Large intestine (tissue), 3 donors: ENCODE measurements at regions not wholly inside any gene's neighbourhood (a gene's known extent, or its start where the extent isn't known, plus 50 kb on each side); places are given as distances from the start of the nearest gene placed in this dataset.

Experiments used
- DNase-seq, 2 donors: peaks; one replicate each; pipeline versions ENCODE4 v3.0.0 to v3.0.0-alpha.2; 2013
- H3K27ac ChIP-seq: one replicate; pipeline ENCODE4 v1.5.1; 2013; ENCODE audit warnings: low read length
- H3K27me3 ChIP-seq: 2 replicates; pipeline ENCODE4 v1.6.1; 2013; ENCODE audit warnings: low read length; ENCODE audit not compliant: control insufficient read depth, insufficient read depth
- H3K36me3 ChIP-seq: 2 replicates; pipeline ENCODE4 v1.6.1; 2013; ENCODE audit warnings: low read length; ENCODE audit not compliant: control insufficient read depth, insufficient read depth
- H3K4me1 ChIP-seq: one replicate; pipeline ENCODE4 v1.6.1; 2013; ENCODE audit warnings: low read length; ENCODE audit not compliant: control insufficient read depth, insufficient read depth
- H3K4me3 ChIP-seq: one replicate; pipeline ENCODE4 v1.5.1; 2013; ENCODE audit warnings: low read length
- H3K9me3 ChIP-seq: one replicate; pipeline ENCODE4 v1.6.1; 2013; ENCODE audit warnings: mild to moderate bottlenecking, low read depth, low read length, moderate library complexity; ENCODE audit not compliant: control insufficient read depth
- WGBS: methylation state at CpG from one replicate; pipeline ENCODE4 v1.1.5; 2013; ENCODE audit warnings: low lambda C conversion rate; ENCODE audit not compliant: insufficient coverage; 5-methylcytosine and 5-hydroxymethylcytosine counted together

- Histone ChIP-seq H3K4me1 (peaks cover 2% of the 10 kb centered on the region), H3K9me3 (no peaks in the 10 kb centered on the region), H3K27me3 (no peaks in the 10 kb centered on the region), H3K36me3 (no peaks in the 10 kb centered on the region), H3K27ac (no peak overlapping the region), H3K4me3 (no peak overlapping the region)
- no peak for DNase-seq
- WGBS, result no CpG with 5 or more reads among the region's 1 CpG
Observed at GRCh38 chr3:67901681-67902080, 247.3 kb upstream of the SUCLG2 start.

GRCh38 chr3:67898916-67899315 lies 244.5 kb upstream of the SUCLG2 start:
- Histone ChIP-seq H3K27ac (no peak overlapping the region), H3K4me3 (no peak overlapping the region), H3K36me3 (no peaks in the 10 kb centered on the region), H3K4me1 (peaks cover 10% of the 10 kb centered on the region), H3K9me3 (no peaks in the 10 kb centered on the region), H3K27me3 (no peaks in the 10 kb centered on the region)
- no peak for DNase-seq
- WGBS, result 80% methylated on average over 1 of the region's 1 CpG

GRCh38 chr3:67897351-67898336 lies 243.2 kb upstream of the SUCLG2 start:
- no peak overlapping the region for H3K4me3 ChIP-seq
- H3K4me1 ChIP-seq, result peaks cover 10% of the 10 kb centered on the region
- H3K36me3 ChIP-seq, result no peaks in the 10 kb centered on the region
- H3K27me3 ChIP-seq, result no peaks in the 10 kb centered on the region
- no peak for DNase-seq
- WGBS, result 73% methylated on average over 3 of the region's 15 CpGs
- H3K27ac ChIP-seq, result no peak overlapping the region
- no peaks in the 10 kb centered on the region for H3K9me3 ChIP-seq

- H3K27ac ChIP-seq, result no peak overlapping the region
- H3K4me1 ChIP-seq, result peaks cover 10% of the 10 kb centered on the region
- DNase-seq, result peak; percentile 37 to 73
- no peaks in the 10 kb centered on the region for H3K27me3 ChIP-seq
- WGBS, result no CpG with 5 or more reads among the region's 1 CpG
- no peaks in the 10 kb centered on the region for H3K9me3 ChIP-seq
- H3K4me3 ChIP-seq, result no peak overlapping the region
- no peaks in the 10 kb centered on the region for H3K36me3 ChIP-seq
Observed at GRCh38 chr3:67896130-67896529, 241.7 kb upstream of the SUCLG2 start.

- no peak overlapping the region for H3K4me3 ChIP-seq
- no peaks in the 10 kb centered on the region for H3K27me3 ChIP-seq
- peaks cover 5% of the 10 kb centered on the region for H3K9me3 ChIP-seq
- DNase-seq, result no peak
- H3K27ac ChIP-seq, result no peak overlapping the region
- no peaks in the 10 kb centered on the region for H3K36me3 ChIP-seq
- H3K4me1 ChIP-seq, result peaks cover 10% of the 10 kb centered on the region
- 100% methylated on average over 1 of the region's 4 CpGs for WGBS
Observed at GRCh38 chr3:67894510-67894909, 240.1 kb upstream of the SUCLG2 start.

- WGBS, result no CpG with 5 or more reads among the region's 1 CpG
- H3K36me3 ChIP-seq, result no peaks in the 10 kb centered on the region
Observed at GRCh38 chr3:67884345-67884744, 229.9 kb upstream of the SUCLG2 start.

GRCh38 chr3:67883766-67884165 lies 229.4 kb upstream of the SUCLG2 start:
- H3K36me3 ChIP-seq, result no peaks in the 10 kb centered on the region
- H3K4me3 ChIP-seq, result no peak overlapping the region
- H3K9me3 ChIP-seq, result no peaks in the 10 kb centered on the region
- no peak for DNase-seq
- no peaks in the 10 kb centered on the region for H3K27me3 ChIP-seq
- no peak overlapping the region for H3K27ac ChIP-seq
- 80% methylated on average over 1 of the region's 2 CpGs for WGBS
- no peaks in the 10 kb centered on the region for H3K4me1 ChIP-seq

More at GRCh38 chr3:67884345-67884744, 229.9 kb upstream of the SUCLG2 start:
- Histone ChIP-seq H3K4me3 (no peak overlapping the region), H3K27me3 (no peaks in the 10 kb centered on the region), H3K9me3 (no peaks in the 10 kb centered on the region), H3K4me1 (no peaks in the 10 kb centered on the region), H3K27ac (no peak overlapping the region)
- DNase-seq, result no peak

GRCh38 chr3:67882981-67883380 lies 228.6 kb upstream of the SUCLG2 start:
- Histone ChIP-seq H3K4me1 (no peaks in the 10 kb centered on the region), H3K9me3 (no peaks in the 10 kb centered on the region), H3K27ac (no peak overlapping the region), H3K27me3 (no peaks in the 10 kb centered on the region), H3K36me3 (no peaks in the 10 kb centered on the region), H3K4me3 (no peak overlapping the region)
- no CpG with 5 or more reads among the region's 5 CpGs for WGBS
- DNase-seq, result no peak

GRCh38 chr3:67876261-67876660 lies 221.8 kb upstream of the SUCLG2 start:
- WGBS, result 70% methylated on average over 2 of the region's 2 CpGs
- H3K4me3 ChIP-seq, result no peak overlapping the region

GRCh38 chr3:67875858-67876257 lies 221.4 kb upstream of the SUCLG2 start:
- Histone ChIP-seq H3K9me3 (no peaks in the 10 kb centered on the region), H3K36me3 (no peaks in the 10 kb centered on the region), H3K27ac (no peak overlapping the region), H3K4me3 (no peak overlapping the region), H3K27me3 (no peaks in the 10 kb centered on the region), H3K4me1 (no peaks in the 10 kb centered on the region)
- WGBS, result 100% methylated on average over 2 of the region's 3 CpGs
- DNase-seq, result no peak

More at GRCh38 chr3:67876261-67876660, 221.8 kb upstream of the SUCLG2 start:
- peak; percentile 9 to 31 for DNase-seq
- no peaks in the 10 kb centered on the region for H3K4me1 ChIP-seq
- no peaks in the 10 kb centered on the region for H3K9me3 ChIP-seq
- no peaks in the 10 kb centered on the region for H3K36me3 ChIP-seq
- no peak overlapping the region for H3K27ac ChIP-seq
- H3K27me3 ChIP-seq, result no peaks in the 10 kb centered on the region
